ENCODE measurements at regions not wholly inside any gene's neighbourhood (a gene's known extent, or its start where the extent isn't known, plus 50 kb on each side); places are given as distances from the start of the nearest gene placed in this dataset.

GRCh38 chr12:107622001-107622400 lies 63.6 kb upstream of the PWP1 start:
- TF ChIP-seq POLR2A (IDR thresholded peaks at IDR 0.05) (no peak), CTCF (IDR thresholded peaks at IDR 0.05) (peak; percentile 19 to 36 (median 29))
